Hippocampal formation (tissue), 2 donors: ENCODE measurements at regions not wholly inside any gene's neighbourhood (a gene's known extent, or its start where the extent isn't known, plus 50 kb on each side); places are given as distances from the start of the nearest gene placed in this dataset.
"Not testable (repeated sequence)": the region's sequence is repeated elsewhere in the genome, so short reads cannot be mapped to it uniquely, and the experiment has no call there.

Experiments used
- DNase-seq, 2 donors: peaks; one replicate each; lab custom pipeline; 2025; lab: John Stamatoyannopoulos, UW

- no peak for DNase-seq
Observed at GRCh38 chr2:116133381-116133942, 1681.0 kb upstream of the DDX18 start.

- DNase-seq: no peak
Observed at GRCh38 chr2:116141891-116142474, 1672.5 kb upstream of the DDX18 start.

- DNase-seq: no peak
Observed at GRCh38 chr2:116142644-116143227, 1671.8 kb upstream of the DDX18 start.

GRCh38 chr2:116145031-116145430 lies 1669.5 kb upstream of the DDX18 start:
- no peak for DNase-seq

- DNase-seq: no peak
Observed at GRCh38 chr2:116148361-116148760, 1666.1 kb upstream of the DDX18 start.

GRCh38 chr2:116153729-116154128 lies 1660.8 kb upstream of the DDX18 start:
- no peak for DNase-seq

GRCh38 chr2:116160657-116161056 lies 1653.8 kb upstream of the DDX18 start:
- no peak for DNase-seq

- no peak for DNase-seq
Observed at GRCh38 chr2:116162395-116162794, 1652.1 kb upstream of the DDX18 start.

GRCh38 chr2:116167107-116167506 lies 1647.4 kb upstream of the DDX18 start:
- no peak for DNase-seq

GRCh38 chr2:116180072-116180471 lies 1634.4 kb upstream of the DDX18 start:
- no peak for DNase-seq

- not testable (repeated sequence) for DNase-seq
Observed at GRCh38 chr2:116190684-116191083, 1623.8 kb upstream of the DDX18 start.

- DNase-seq: no peak
Observed at GRCh38 chr2:116200086-116200485, 1614.4 kb upstream of the DDX18 start.

- no peak for DNase-seq
Observed at GRCh38 chr2:116211719-116212118, 1602.8 kb upstream of the DDX18 start.

GRCh38 chr2:116222793-116223192 lies 1591.7 kb upstream of the DDX18 start:
- DNase-seq: no peak

- no peak for DNase-seq
Observed at GRCh38 chr2:116223912-116224311, 1590.6 kb upstream of the DDX18 start.

- DNase-seq: no peak
Observed at GRCh38 chr2:116224610-116225009, 1589.9 kb upstream of the DDX18 start.

- no peak for DNase-seq
Observed at GRCh38 chr2:116238511-116238910, 1576.0 kb upstream of the DDX18 start.

- no peak for DNase-seq
Observed at GRCh38 chr2:116250376-116250775, 1564.1 kb upstream of the DDX18 start.

- no peak for DNase-seq
Observed at GRCh38 chr2:116264872-116265271, 1549.6 kb upstream of the DDX18 start.

- no peak for DNase-seq
Observed at GRCh38 chr2:116269040-116269439, 1545.5 kb upstream of the DDX18 start.

GRCh38 chr2:116304328-116304727 lies 1510.2 kb upstream of the DDX18 start:
- DNase-seq: no peak

GRCh38 chr2:116317111-116317510 lies 1497.4 kb upstream of the DDX18 start:
- no peak for DNase-seq

- DNase-seq: not testable (repeated sequence)
Observed at GRCh38 chr2:116318551-116318950, 1495.9 kb upstream of the DDX18 start.

- DNase-seq: no peak
Observed at GRCh38 chr2:116319001-116319400, 1495.5 kb upstream of the DDX18 start.
